Activated CD4-positive, alpha-beta T cell treated with anti-CD3 and anti-CD28 coated beads, Interleukin-2, amount 10 ng/mL, durations not matched to agents 7 days and 5 days (primary cell): ENCODE measurements at regions not wholly inside any gene's neighbourhood (a gene's known extent, or its start where the extent isn't known, plus 50 kb on each side); places are given as distances from the start of the nearest gene placed in this dataset.
"Not testable (repeated sequence)": the region's sequence is repeated elsewhere in the genome, so short reads cannot be mapped to it uniquely, and the experiment has no call there.

Experiments
- CTCF ChIA-PET: fragments of 350-600 bp; sonication (Branson Sonifier 250); formaldehyde crosslinking; loops from one replicate; lab custom pipeline; 2021; ENCODE audit warnings: antibody characterized with exemption; lab: Charles Lee
- POLR2A ChIA-PET: fragments of 350-600 bp; sonication (Branson Sonifier 250); formaldehyde crosslinking; loops from one replicate; lab custom pipeline; 2021; ENCODE audit warnings: antibody characterized with exemption; lab: Charles Lee
- DNase-seq: peaks from one replicate; pipeline ENCODE4 v3.0.0-alpha.2; 2020
- H3K27ac Mint-ChIP-seq: one replicate; pipeline ENCODE4 v1.8.0; 2021; ENCODE audit warnings: mild to moderate bottlenecking, moderate library complexity, mixed read lengths
- H3K27me3 Mint-ChIP-seq: one replicate; pipeline ENCODE4 v1.8.0; 2021; ENCODE audit warnings: mixed read lengths
- H3K36me3 Mint-ChIP-seq: one replicate; pipeline ENCODE4 v1.8.0; 2021; ENCODE audit warnings: low read depth, mixed read lengths
- H3K4me1 Mint-ChIP-seq: one replicate; pipeline ENCODE4 v1.8.0; 2021; ENCODE audit warnings: mixed read lengths
- H3K4me3 Mint-ChIP-seq: one replicate; pipeline ENCODE4 v1.8.0; 2021; ENCODE audit warnings: mild to moderate bottlenecking, moderate library complexity, mixed read lengths
- H3K9me3 Mint-ChIP-seq: one replicate; pipeline ENCODE4 v1.8.0; 2021; ENCODE audit warnings: mixed read lengths

DNA sequence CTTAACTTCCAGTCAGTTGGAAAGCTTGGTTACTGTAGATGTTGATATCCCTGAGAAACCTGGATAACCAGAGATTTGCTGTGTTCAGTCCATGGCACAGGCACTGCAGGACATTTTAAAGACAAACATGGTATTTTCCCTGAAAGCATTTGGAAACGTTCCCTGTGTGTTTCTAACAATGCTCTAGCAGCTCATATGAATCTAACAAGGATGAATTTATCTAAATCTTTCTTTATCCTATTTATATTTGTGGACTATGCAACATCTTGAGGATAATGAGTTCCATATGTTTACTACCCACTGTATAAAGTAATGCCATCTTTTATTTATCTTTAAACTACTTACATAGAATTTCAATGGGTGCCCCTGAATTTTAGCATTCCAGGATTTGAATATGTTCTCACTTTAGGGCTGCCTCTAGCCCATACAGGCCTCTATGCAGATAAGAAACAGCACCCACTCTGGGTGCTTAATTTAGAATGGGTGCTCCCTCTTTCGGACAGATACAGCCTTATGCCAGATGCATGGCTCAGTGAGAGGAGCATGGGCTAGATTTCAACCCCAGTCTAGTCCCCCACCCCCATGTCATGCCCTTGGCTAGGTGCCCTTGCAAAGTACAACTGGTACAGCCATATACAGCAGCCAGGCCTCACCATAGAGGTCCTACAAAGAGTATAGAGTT lies 50.6 kb upstream of the NEMP2 start:
- Mint-ChIP-seq H3K4me3 (no peak overlapping the region), H3K4me1 (no peaks in the 10 kb centered on the region), H3K27me3 (no peaks in the 10 kb centered on the region), H3K36me3 (no peaks in the 10 kb centered on the region), H3K27ac (no peak overlapping the region), H3K9me3 (peaks cover 2% of the 10 kb centered on the region)
- no peak for DNase-seq
- ChIA-PET CTCF (interaction anchor here (1.0 to 1.2 kb wide), 2 partner anchors 7 to 12 kb away, joined by 3 read pairs; no protein-coding TSS in a partner anchor), POLR2A (no interaction called here)

DNA sequence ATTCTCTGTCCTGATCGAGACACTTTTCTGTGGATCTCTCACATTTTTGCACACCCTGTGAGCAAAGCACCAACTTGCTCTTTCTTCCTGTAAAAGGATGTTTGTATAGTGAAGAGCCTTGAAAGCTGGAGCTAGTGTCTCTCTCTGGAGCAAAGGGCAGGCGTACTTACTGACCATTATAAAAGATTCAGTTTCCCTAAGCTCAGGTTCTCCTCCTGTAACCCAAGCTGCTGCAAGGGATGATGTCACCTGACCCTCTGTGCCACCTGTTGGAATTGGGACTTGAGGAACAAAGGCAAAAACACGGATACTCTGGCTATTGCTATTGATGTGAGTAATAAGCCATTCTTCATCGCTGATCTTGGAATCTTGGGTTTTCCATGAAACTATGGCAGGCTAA lies 52.6 kb upstream of the NEMP2 start:
- no peak for DNase-seq
- Mint-ChIP-seq H3K36me3 (no peaks in the 10 kb centered on the region), H3K27ac (no peak overlapping the region), H3K4me1 (no peaks in the 10 kb centered on the region), H3K4me3 (no peak overlapping the region), H3K9me3 (peaks cover 2% of the 10 kb centered on the region), H3K27me3 (no peaks in the 10 kb centered on the region)
- POLR2A ChIA-PET: no interaction called here
- CTCF ChIA-PET: no interaction called here

DNA sequence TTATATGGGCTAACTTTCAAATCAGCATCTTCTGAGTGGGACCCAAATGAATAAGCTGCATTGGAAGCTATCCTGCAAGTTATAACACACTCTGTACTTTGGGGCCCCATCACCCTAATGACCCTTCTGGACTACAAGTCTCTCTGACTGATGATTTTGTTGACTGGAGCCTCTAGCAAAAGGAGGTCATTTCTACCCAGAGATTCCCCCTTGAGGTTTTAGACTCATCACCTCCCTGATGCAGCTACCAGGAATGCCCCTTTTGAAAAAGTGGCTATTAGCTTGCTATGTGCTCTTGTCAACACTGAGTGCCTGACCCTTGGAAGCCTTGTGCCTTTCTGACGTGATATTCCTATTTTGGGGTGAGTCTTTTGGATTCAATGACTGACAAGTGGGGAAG lies 54.5 kb upstream of the NEMP2 start:
- Mint-ChIP-seq H3K4me1 (no peaks in the 10 kb centered on the region), H3K27ac (no peak overlapping the region), H3K27me3 (no peaks in the 10 kb centered on the region), H3K4me3 (no peak overlapping the region), H3K9me3 (peaks cover under 1% of the 10 kb centered on the region), H3K36me3 (no peaks in the 10 kb centered on the region)
- CTCF ChIA-PET: no interaction called here
- no peak for DNase-seq
- POLR2A ChIA-PET: no interaction called here

DNA sequence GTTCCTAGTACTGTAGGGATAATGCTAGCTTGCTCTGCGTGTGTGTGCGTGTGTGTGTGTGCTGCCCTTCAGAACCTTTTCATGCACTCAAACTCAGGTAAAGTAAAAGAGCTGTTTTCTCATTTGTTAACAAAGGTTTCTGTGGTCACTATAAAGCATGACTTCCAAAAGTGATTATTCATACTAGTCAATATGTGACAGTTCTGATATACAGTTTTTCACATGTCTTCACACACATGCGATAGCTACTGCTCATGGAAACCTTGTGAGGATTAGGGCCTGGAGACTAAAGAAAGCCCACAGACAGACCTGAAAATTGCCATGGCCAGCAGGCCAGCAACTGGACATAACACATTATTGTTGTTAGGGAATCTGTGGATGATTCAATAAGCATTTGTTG lies 56.9 kb upstream of the NEMP2 start:
- ChIA-PET CTCF (no interaction called here), POLR2A (no interaction called here)
- Mint-ChIP-seq H3K4me3 (no peak overlapping the region), H3K4me1 (no peaks in the 10 kb centered on the region), H3K27ac (no peak overlapping the region), H3K9me3 (peaks cover 2% of the 10 kb centered on the region), H3K36me3 (peaks cover 2% of the 10 kb centered on the region), H3K27me3 (no peaks in the 10 kb centered on the region)
- no peak for DNase-seq

DNA sequence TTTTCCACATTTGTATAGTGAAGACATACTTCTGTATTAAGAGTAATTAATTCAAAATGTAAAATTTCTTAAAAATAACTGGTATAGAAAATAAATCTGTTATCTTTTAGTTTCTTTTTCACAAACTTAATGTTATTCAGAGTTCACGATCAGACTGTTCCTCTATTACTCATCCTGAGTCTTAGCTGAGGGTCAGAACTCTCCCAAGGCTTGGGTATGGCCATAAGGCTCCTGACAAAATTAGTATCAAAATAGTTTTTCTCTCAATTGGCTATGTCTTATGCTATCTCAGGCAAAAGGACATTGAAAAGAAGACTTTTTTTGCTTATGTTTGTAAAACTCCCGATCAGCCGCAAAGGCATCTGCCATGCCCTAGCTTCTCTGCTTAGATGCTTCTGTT lies 56.1 kb upstream of the NAB1 start:
- H3K9me3 Mint-ChIP-seq: peaks cover 2% of the 10 kb centered on the region
- no peaks in the 10 kb centered on the region for H3K4me1 Mint-ChIP-seq
- POLR2A ChIA-PET: no interaction called here
- peaks cover 2% of the 10 kb centered on the region for H3K36me3 Mint-ChIP-seq
- CTCF ChIA-PET: interaction anchor here (0.7 kb wide), 1 partner anchor 8 kb away, joined by 3 read pairs; no protein-coding TSS in a partner anchor
- H3K27ac Mint-ChIP-seq: no peak overlapping the region
- DNase-seq: no peak
- no peak overlapping the region for H3K4me3 Mint-ChIP-seq
- no peaks in the 10 kb centered on the region for H3K27me3 Mint-ChIP-seq

- POLR2A ChIA-PET, H3K27me3 Mint-ChIP-seq, H3K27ac Mint-ChIP-seq, DNase-seq, H3K4me3 Mint-ChIP-seq, H3K9me3 Mint-ChIP-seq, H3K36me3 Mint-ChIP-seq: not testable (repeated sequence)
- H3K4me1 Mint-ChIP-seq: peaks cover 14% of the 10 kb centered on the region
- CTCF ChIA-PET: interaction anchor here (1.1 kb wide), 1 partner anchor 13 kb away, joined by 3 read pairs; no protein-coding TSS in a partner anchor
Observed at GRCh38 chr2:190595879-190596278, 53.0 kb upstream of the NAB1 start.

GRCh38 chr2:190596993-190597392 lies 51.9 kb upstream of the NAB1 start:
- ChIA-PET CTCF (interaction anchor here (1.5 kb wide), 1 partner anchor 13 kb away, joined by 3 read pairs; no protein-coding TSS in a partner anchor), POLR2A (no interaction called here)
- H3K36me3 Mint-ChIP-seq: peaks cover 2% of the 10 kb centered on the region
- no peak overlapping the region for H3K4me3 Mint-ChIP-seq
- H3K27ac Mint-ChIP-seq: no peak overlapping the region
- peaks cover 14% of the 10 kb centered on the region for H3K4me1 Mint-ChIP-seq
- H3K27me3 Mint-ChIP-seq: no peaks in the 10 kb centered on the region
- peaks cover 2% of the 10 kb centered on the region for H3K9me3 Mint-ChIP-seq
- no peak for DNase-seq

DNA sequence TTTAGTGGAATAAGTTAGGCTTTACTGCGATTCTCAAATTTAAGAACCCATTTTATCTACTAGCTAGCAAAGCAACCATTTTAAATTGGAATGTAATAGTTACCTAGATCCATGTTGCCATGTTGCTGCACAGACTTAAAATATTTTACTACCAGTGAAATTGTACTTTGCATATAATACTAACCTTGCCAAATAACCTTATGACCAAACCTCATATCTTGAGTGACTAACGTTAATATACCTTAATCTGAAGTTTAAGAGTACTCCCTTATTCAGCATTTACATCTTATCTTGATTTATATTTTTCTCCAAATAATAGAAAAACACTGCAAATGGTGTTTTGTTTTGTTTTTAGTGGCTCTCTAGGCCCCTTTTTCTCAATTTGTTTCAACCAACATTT lies 50.3 kb upstream of the NAB1 start:
- peaks cover 2% of the 10 kb centered on the region for H3K36me3 Mint-ChIP-seq

GRCh38 chr2:190599073-190599472 lies 49.8 kb upstream of the NAB1 start:
- CTCF ChIA-PET: interaction anchor here (0.9 kb wide), 1 partner anchor 14 kb away, joined by 3 read pairs; no protein-coding TSS in a partner anchor

More for the DNA sequence above, 50.3 kb upstream of the NAB1 start:
- CTCF ChIA-PET: interaction anchor here (0.9 kb wide), 1 partner anchor 14 kb away, joined by 3 read pairs; no protein-coding TSS in a partner anchor
- peaks cover 2% of the 10 kb centered on the region for H3K9me3 Mint-ChIP-seq
- POLR2A ChIA-PET: no interaction called here
- H3K4me1 Mint-ChIP-seq: peaks cover 14% of the 10 kb centered on the region
- H3K4me3 Mint-ChIP-seq: no peak overlapping the region
- no peaks in the 10 kb centered on the region for H3K27me3 Mint-ChIP-seq
- no peak overlapping the region for H3K27ac Mint-ChIP-seq
- DNase-seq: no peak

More at GRCh38 chr2:190599073-190599472, 49.8 kb upstream of the NAB1 start:
- Mint-ChIP-seq H3K9me3 (peaks cover 2% of the 10 kb centered on the region), H3K4me1 (peaks cover 14% of the 10 kb centered on the region), H3K36me3 (peaks cover 2% of the 10 kb centered on the region), H3K27me3 (no peaks in the 10 kb centered on the region), H3K27ac (no peak overlapping the region), H3K4me3 (no peak overlapping the region)
- POLR2A ChIA-PET: no interaction called here
- DNase-seq: no peak
